ENCODE measurements at regions not wholly inside any gene's neighbourhood (a gene's known extent, or its start where the extent isn't known, plus 50 kb on each side); places are given as distances from the start of the nearest gene placed in this dataset.
"Not testable (repeated sequence)": the region's sequence is repeated elsewhere in the genome, so short reads cannot be mapped to it uniquely, and the experiment has no call there.

DNA sequence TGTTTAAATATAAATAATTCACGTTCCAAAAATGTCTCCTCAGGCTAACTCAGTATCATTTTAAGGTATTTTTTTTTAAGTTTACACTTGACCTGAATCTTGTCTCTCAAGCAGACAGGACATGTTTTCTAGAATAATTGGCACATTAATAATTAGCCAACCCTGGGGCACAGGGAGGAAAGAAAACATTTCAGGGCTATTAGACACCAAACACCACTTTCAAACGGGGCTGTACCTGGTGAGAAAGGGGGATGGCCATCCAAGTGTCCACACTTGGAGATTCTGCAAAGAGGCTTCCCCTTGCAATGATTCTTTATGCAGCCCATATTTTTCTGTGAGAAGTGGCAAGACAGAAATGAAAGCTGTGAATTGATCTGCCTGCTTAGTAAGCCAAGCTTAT lies 560.8 kb downstream of the CD109 start:
- no peak for DNase-seq

DNA sequence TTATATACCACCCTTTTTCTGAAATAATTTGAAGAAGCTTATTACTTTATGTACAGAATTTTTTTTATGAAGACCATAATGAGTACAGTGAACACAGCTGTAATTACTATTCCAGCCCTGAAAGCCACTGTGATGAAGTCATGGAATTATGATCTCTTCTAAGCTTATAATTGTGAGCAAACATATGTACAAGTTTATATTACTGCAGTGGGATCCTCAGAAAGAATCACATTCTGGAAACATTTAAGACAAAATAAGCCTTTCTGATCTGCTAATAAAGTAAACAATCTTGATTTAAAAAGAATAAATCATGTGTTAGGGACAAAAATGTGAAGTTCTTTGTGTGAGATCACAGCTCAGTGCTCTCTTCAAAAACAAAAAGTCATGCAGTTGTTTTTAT lies 560.4 kb downstream of the CD109 start:
- DNase-seq, result no peak

- not testable (repeated sequence) for DNase-seq
Observed at GRCh38 chr6:74255007-74255406, 559.0 kb downstream of the CD109 start.

- DNase-seq, result not testable (repeated sequence)
Observed at GRCh38 chr6:74254147-74254546, 558.1 kb downstream of the CD109 start.

DNA sequence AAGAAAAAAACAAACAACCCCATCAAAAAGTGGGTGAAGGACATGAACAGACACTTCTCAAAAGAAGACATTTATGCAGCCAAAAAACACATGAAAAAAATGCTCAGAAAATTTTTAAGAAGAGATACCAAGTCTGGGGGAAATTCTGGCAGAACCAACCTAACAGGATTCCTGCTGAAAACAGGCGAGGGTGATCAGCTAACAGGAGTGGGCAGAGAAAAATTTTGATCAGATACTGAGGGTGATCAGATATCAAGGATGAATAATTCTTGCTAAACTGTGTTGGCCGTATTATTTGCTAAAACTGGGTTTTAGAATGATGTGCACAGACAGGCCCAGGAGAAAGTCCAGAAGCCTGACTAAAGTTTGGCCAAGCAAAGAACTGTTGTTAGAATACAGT lies 557.3 kb downstream of the CD109 start:
- DNase-seq, result no peak

DNA sequence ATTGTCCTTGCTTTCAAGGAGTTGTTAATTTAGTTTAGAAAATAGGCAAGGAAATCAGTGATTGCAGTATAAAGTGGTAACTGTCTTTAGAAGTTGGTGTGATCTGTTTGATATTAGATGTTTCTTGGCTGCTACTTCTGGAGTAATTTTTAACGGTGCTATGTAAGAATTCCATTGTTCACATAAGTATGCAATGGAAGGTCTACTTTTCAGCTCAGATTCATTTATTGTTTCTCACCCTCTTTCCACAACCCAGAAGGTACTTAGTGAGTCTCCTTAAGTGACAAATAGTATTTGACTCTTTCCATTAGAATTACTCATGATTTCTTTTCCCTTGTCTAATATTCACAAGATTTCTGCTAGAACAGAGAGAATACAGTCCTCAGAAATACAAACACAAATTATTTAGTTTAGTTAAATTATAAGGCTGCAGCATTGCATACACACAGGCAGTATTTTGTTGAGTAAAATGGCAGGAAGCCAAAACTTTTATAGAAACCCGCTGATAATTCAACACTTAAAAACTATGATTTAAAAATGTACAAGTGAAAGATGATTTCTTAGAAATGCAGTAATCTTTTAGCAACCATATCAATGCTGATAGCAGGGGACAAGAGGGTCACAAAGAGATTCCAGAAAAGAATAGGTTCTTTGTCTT lies 554.3 kb downstream of the CD109 start:
- no peak for DNase-seq

DNA sequence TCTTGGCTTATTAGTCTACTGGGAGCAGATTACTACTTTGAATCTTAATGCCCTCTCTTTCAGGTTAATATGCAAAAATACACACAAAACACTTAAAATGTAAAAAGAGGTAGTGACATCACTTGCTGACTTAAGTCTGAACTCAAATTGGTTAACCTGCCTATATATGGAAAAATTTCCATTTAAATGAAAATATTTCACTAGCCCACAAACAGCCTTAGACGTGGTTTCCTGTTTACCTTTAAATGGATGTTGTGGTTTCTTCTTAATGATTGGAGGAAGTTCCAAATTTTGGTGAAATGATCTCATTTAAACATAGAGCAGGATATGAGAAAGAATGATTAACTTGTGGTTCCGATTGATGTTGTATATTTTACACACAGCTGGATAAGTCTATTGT lies 553.7 kb downstream of the CD109 start:
- DNase-seq, result no peak

GRCh38 chr6:74248966-74249365 lies 553.0 kb downstream of the CD109 start:
- DNase-seq, result no peak

- no peak for DNase-seq
Observed at GRCh38 chr6:74222768-74223333, 526.8 kb downstream of the CD109 start.

DNA sequence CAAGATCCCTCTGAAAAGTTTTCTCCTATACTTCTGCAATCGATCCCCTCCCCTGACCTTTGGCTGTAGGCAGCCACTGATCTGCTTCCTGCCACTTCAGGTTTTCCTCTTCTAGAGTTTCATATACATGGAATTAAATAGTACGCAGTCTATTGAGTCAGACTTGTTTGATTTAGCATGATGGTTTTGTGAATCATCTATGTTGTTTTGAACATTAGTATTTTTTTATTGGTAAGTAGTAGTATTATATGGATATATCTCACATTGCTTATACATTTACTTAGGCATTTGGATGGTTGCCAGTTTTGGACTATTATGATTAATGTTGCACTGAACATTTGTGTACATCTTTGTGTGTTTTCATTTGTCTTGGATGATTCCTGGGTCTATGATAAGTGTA lies 518.0 kb downstream of the CD109 start:
- no peak for DNase-seq

DNA sequence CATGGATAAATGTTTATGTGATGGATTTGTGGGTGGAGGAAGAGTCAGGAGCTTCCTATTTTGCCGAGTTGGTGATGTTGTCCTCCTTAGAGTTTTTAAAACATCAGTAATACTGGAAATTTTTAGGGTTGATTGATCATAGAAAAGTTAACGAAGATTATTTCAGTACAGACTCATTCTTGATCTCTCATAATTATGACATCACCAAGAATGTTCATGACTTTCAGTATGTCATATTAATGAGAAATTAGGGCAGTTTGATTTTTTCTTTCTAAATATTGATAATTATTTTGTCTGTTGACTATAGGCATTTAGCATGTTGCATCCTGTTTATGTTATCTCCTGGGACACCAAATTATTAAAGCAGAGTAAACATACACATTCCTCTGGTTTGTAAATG lies 512.2 kb downstream of the CD109 start:
- no peak for DNase-seq

DNA sequence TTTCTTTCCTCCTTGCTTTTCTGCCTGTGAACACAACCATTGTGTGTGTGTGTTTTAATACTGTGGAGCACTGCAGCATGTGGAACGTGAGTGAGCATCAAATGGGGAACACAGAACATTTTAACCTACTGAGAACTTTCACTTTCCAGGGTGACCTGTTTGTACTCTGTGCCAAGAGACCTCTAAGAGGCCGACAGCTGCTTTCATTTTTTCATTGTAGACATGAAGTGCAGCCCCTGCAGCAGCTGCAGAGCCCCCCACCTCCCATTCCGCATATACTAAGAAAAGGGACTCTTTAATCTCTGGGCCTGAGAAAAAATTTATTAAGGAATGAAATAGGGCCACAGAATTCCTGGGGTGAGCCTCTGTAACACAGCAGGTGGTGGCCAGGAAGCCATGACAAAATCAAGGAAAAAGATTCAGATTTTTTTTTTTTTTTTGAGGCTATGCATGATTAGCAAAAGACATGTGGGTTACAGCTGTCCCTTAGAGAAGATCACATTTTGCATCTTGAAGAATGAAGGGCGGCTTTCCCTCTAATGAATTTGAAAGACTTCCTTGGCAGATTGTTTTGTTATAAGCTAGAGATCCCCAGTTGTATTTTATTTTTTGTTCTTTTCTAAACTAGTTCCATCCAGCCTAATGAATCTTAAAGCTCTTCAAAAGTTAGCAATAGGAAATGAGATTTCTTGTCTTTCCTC lies 503.4 kb downstream of the CD109 start:
- no peak for DNase-seq

GRCh38 chr6:74197310-74197709 lies 501.3 kb downstream of the CD109 start:
- no peak for DNase-seq

GRCh38 chr6:74187811-74188210 lies 491.8 kb downstream of the CD109 start:
- no peak for DNase-seq

- no peak for DNase-seq
Observed at GRCh38 chr6:74182992-74183391, 487.0 kb downstream of the CD109 start.

DNA sequence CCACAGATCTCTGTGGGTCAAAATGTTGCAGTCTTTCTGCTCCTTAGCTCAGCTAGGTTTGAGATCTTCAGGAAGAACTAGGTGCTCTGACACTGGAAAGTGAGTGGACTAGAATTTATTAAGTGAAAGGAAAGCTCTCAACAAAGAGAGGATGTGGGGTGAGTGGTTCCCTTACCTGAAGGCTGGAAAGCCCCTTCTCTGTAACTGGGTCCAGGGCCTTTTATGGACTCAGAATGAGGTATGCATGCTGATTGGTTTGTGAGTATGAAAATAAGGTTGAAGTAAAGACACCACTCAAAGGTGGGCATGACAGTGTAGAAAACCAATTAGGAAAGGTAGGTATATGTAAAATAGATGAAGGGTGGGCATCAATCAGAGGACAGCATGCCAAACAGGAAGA lies 485.5 kb downstream of the CD109 start:
- no peak for DNase-seq

GRCh38 chr6:74177506-74177905 lies 481.5 kb downstream of the CD109 start:
- DNase-seq, result no peak

DNA sequence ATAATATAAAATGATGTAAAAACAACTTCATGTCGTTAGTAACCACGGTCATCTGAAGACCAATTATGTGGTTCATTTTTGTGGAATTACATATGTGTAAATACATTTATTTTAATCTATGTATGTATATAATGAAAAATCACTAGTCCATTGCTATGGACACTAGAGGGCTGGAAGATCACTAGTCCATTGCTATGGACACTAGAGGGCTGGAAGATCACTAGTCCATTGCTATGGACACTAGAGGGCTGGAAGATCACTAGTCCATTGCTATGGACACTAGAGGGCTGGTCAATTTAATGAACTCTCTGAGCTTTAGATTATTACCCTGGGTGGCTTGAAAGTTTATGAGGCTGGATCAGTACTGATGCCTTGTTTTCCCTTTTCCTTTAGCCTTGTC lies 474.5 kb downstream of the CD109 start:
- DNase-seq, result not testable (repeated sequence)

GRCh38 chr6:74170118-74170517 lies 474.1 kb downstream of the CD109 start:
- no peak for DNase-seq

DNA sequence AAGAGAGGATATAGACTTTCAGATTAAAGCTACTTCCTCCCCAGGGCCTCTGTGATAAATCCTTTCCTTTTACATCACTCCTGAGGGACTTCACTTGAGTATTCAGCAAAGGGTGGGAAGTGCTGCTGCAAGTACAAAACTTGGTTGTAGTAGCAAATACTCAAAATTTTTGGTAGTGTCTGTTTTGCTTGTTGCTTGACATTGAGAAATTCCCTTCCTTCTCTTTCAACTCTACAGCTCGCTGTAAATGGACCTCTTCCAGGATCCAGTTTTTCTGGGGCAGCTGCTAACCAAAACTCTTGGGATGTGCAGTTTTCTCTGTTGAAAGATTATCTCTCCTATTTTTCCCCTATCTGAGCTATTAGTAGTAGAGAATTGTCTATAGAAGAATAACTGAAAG lies 472.0 kb downstream of the CD109 start:
- DNase-seq, result no peak

DNA sequence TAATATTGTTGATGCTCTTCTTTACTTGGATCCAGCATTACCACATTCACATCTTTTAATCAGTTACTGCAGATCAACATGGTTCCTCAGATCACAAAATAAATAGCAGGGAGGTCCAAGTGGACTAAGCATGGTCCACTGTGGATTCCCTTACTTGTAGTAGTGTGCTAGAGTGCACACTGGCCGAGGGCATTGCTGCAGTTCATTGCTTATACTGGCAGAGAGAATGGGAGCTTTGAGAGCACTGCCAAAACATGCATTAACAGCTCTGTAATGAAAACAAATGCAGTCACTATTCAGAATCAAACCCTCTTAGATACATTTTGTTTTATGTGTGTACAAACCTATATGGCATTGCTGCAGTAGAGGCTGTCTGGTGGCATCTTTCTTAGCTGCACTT lies 471.5 kb downstream of the CD109 start:
- no peak for DNase-seq

DNA sequence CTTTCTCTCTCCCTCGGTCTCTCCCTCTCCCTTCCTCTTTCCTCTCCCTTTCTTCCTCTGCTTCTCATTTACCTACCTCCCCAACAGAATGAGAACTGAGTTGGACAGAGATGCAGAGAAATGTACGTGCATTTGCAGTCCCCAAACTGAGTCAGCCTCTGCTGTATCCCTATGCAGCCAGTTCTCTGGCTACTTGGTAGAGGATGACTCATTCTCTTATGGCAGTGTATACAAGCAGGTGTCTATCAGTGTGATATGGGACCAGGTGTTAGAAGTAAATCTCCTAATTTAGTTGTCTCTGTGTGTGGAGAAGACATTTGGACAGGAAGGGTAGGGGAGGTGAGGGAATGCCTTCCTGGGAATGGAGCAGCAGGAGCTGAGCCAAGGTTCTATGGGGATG lies 470.8 kb downstream of the CD109 start:
- DNase-seq, result no peak

DNA sequence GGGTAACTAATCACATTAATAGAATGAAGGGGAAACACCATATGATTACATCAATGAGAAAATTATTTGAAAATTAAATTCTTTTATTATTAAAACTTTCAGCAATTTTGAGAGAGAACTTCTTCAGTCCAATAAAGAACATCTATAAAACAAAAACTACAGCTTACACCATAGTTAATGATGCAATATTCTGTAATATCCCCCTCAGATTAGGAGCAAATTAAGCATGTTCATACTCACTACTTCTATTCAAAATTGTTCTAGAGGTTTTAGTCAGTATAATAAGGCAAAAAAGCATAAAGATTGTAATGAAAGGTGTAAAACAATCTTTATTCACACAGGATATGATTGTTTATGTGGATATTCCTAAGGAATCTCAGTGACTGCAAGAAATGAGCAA lies 465.4 kb downstream of the CD109 start:
- no peak for DNase-seq

DNA sequence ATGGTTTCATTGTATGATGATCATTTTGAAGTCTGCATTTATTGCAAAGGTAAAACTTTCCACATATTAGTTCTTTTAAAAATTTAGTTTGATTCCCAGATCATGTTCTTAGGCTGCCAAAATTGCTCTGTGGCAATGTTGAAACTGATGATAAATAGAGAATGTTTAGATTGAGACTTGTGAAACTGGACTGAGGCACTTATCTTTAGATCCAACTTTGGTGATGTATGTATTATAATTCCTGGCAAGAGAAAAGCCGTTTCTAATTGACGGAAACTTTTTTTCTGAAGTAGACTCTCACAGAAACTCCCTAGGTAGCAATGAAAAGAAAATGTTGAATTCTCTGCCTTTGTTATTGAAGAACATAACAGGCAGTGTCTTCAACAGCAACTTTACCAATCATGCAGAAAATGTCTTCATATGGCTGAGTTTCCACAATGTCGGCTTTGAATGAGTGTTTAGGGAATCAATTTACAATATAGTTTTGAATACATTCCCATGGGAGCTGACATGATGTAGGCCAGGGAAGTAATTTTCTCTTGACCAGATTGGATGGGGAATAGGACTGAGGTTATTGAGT lies 456.2 kb downstream of the CD109 start:
- no peak for DNase-seq
